Tibial nerve (tissue), 4 donors: ENCODE measurements at regions not wholly inside any gene's neighbourhood (a gene's known extent, or its start where the extent isn't known, plus 50 kb on each side); places are given as distances from the start of the nearest gene placed in this dataset.

ENCODE experiments used
- DNase-seq, 2 donors: peaks; one replicate each; pipeline ENCODE4 v3.0.0-alpha.2; 2019; ENCODE audit warnings: low spot score in 2 of 2
- H3K27ac ChIP-seq, 4 donors: fragments of 200-600 bp; sonication (generic) in 3 of 4; one replicate each; pipeline ENCODE4 v1.5.1; 2017 to 2019; ENCODE audit warnings: mild to moderate bottlenecking in 1 of 4
- H3K27me3 ChIP-seq, 2 donors: fragments of 200-600 bp; sonication (generic) in 1 of 2; one replicate each; pipeline versions ENCODE4 v1.5.1 to v1.6.0; 2017 to 2019
- H3K36me3 ChIP-seq, 3 donors: fragments of 200-600 bp; sonication (generic); one replicate each; pipeline ENCODE4 v1.5.1; 2018 to 2019
- H3K4me1 ChIP-seq, 4 donors: fragments of 200-600 bp; sonication (generic) in 3 of 4; one replicate each; pipeline ENCODE4 v1.5.1; 2017 to 2019
- H3K4me3 ChIP-seq, 4 donors: fragments of 200-600 bp; sonication (generic) in 3 of 4; one replicate each; pipeline ENCODE4 v1.5.1; 2017 to 2019; ENCODE audit warnings: mild to moderate bottlenecking in 1 of 4, moderate library complexity in 1 of 4
- H3K9me3 ChIP-seq, 4 donors: fragments of 200-600 bp; sonication (generic) in 3 of 4; one replicate each; pipeline ENCODE4 v1.5.1; 2017 to 2019
- EP300 ChIP-seq, 2 donors: sonication (generic); formaldehyde crosslinking; IDR thresholded peaks; one replicate each; pipeline ENCODE4 v1.6.1; 2017; ENCODE audit warnings: antibody characterized with exemption in 2 of 2, mild to moderate bottlenecking in 1 of 2
- POLR2A ChIP-seq, 2 donors: fragments of 450-650 bp; IDR thresholded peaks; one replicate each; pipeline ENCODE4 v1.6.1; 2017; ENCODE audit warnings: antibody characterized with exemption in 2 of 2, mild to moderate bottlenecking in 2 of 2, moderate library complexity in 2 of 2
- WGBS, 2 donors: methylation state at CpG; one replicate each; pipeline ENCODE4 v1.1.5; 2018; 5-methylcytosine and 5-hydroxymethylcytosine counted together
- TF ChIP-seq, protein P1 (sequence below), 5 experiments: fragments of 200-600 bp in 3 of 5; fragments of 450-650 bp in 2 of 5; sonication (generic) in 3 of 5; IDR thresholded peaks; one replicate each; pipeline ENCODE4 v1.5.1; 2016 to 2019; ENCODE audit warnings: antibody characterized with exemption in 5 of 5, mild to moderate bottlenecking in 3 of 5, moderate library complexity in 2 of 5

- 91 to 93% methylated on average over 1 of the region's 1 CpG for WGBS, 2 donors
- no peaks in the 10 kb centered on the region for H3K27me3 ChIP-seq
- H3K9me3 ChIP-seq = no peaks in the 10 kb centered on the region
- H3K36me3 ChIP-seq = no peaks in the 10 kb centered on the region
- no peak for DNase-seq
- no peak overlapping the region for H3K4me3 ChIP-seq
- TF ChIP-seq POLR2A (IDR thresholded peaks at IDR 0.05) (no peak), EP300 (IDR thresholded peaks at IDR 0.05) (no peak)
- TF ChIP-seq, protein P1, sequence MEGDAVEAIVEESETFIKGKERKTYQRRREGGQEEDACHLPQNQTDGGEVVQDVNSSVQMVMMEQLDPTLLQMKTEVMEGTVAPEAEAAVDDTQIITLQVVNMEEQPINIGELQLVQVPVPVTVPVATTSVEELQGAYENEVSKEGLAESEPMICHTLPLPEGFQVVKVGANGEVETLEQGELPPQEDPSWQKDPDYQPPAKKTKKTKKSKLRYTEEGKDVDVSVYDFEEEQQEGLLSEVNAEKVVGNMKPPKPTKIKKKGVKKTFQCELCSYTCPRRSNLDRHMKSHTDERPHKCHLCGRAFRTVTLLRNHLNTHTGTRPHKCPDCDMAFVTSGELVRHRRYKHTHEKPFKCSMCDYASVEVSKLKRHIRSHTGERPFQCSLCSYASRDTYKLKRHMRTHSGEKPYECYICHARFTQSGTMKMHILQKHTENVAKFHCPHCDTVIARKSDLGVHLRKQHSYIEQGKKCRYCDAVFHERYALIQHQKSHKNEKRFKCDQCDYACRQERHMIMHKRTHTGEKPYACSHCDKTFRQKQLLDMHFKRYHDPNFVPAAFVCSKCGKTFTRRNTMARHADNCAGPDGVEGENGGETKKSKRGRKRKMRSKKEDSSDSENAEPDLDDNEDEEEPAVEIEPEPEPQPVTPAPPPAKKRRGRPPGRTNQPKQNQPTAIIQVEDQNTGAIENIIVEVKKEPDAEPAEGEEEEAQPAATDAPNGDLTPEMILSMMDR (IDR thresholded peaks at IDR 0.05) = no peak
- no peak overlapping the region for H3K27ac ChIP-seq
- H3K4me1 ChIP-seq = no peaks in the 10 kb centered on the region
Observed at GRCh38 chr4:111449657-111450056, 695.6 kb upstream of the FAM241A start.

DNA sequence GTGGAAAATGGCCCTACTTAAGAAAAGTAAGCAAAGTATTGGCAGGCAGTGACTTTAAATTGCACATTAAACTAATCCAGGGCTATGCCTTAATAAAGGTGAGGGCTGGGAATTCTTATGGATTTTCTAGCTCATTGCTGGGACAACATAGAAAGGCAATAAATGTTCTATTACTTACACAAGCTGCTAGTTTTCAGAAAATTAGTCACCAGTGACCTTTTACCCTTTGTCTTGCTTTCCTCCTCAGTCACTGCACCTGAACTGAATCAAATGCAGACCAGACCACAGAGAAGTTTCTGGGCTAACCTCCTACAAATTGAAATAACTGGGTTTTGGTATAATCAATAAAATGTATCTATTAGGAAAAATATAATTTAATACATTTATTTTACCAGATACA is 694.4 kb upstream of the FAM241A start:
- no peak for DNase-seq
- H3K4me3 ChIP-seq = no peak overlapping the region
- H3K27ac ChIP-seq = no peak overlapping the region
- H3K9me3 ChIP-seq = no peaks in the 10 kb centered on the region
- H3K36me3 ChIP-seq = no peaks in the 10 kb centered on the region
- no peaks in the 10 kb centered on the region for H3K4me1 ChIP-seq
- TF ChIP-seq, protein P1 (IDR thresholded peaks at IDR 0.05) = no peak
- TF ChIP-seq POLR2A (IDR thresholded peaks at IDR 0.05) (no peak), EP300 (IDR thresholded peaks at IDR 0.05) (no peak)
- no peaks in the 10 kb centered on the region for H3K27me3 ChIP-seq

GRCh38 chr4:111453216-111453615 is 692.0 kb upstream of the FAM241A start:
- DNase-seq = no peak
- Histone ChIP-seq H3K27ac (no peak overlapping the region), H3K36me3 (no peaks in the 10 kb centered on the region), H3K27me3 (no peaks in the 10 kb centered on the region), H3K9me3 (no peaks in the 10 kb centered on the region), H3K4me3 (no peak overlapping the region), H3K4me1 (no peaks in the 10 kb centered on the region)
- TF ChIP-seq, protein P1 (IDR thresholded peaks at IDR 0.05) = no peak
- TF ChIP-seq POLR2A (IDR thresholded peaks at IDR 0.05) (no peak), EP300 (IDR thresholded peaks at IDR 0.05) (no peak)

DNA sequence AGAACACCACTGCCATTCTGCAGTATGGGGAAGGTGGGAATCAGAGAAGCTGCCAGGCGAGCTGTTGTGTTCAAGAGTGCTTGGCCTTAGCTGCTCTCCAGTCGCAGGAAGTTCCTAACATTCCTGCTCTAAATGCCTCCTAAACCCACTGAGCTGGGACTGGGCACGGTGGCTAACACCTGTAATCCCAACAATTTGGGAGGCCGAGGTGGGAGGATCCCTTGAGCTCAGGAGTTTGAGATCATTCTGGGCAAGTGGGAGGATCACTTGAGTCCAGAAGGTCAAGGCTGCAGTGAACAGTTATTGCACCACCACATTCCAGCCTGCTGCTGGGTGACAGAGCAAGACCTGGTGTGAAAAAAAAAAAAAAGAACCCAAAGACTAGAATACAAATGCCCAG is 690.3 kb upstream of the FAM241A start:
- 44 to 53% methylated on average over 4 of the region's 4 CpGs for WGBS, 2 donors
- no peak overlapping the region for H3K4me3 ChIP-seq
- H3K4me1 ChIP-seq = no peaks in the 10 kb centered on the region
- DNase-seq = no peak
- H3K36me3 ChIP-seq = no peaks in the 10 kb centered on the region
- TF ChIP-seq POLR2A (IDR thresholded peaks at IDR 0.05) (no peak), EP300 (IDR thresholded peaks at IDR 0.05) (no peak)
- TF ChIP-seq, protein P1 (IDR thresholded peaks at IDR 0.05) = no peak
- H3K27me3 ChIP-seq = no peaks in the 10 kb centered on the region
- no peak overlapping the region for H3K27ac ChIP-seq
- H3K9me3 ChIP-seq = no peaks in the 10 kb centered on the region

GRCh38 chr4:111464251-111465045 is 680.8 kb upstream of the FAM241A start:
- Histone ChIP-seq H3K27ac (no peak overlapping the region), H3K4me3 (no peak overlapping the region), H3K4me1 (no peaks in the 10 kb centered on the region), H3K9me3 (peaks cover 0 to 15% (median 0%) of the 10 kb centered on the region in 4 donors), H3K27me3 (no peaks in the 10 kb centered on the region), H3K36me3 (no peaks in the 10 kb centered on the region)
- no peak for DNase-seq
- TF ChIP-seq, protein P1 (IDR thresholded peaks at IDR 0.05) = no peak
- no peak for TF ChIP-seq POLR2A (IDR thresholded peaks at IDR 0.05)
- TF ChIP-seq EP300 (IDR thresholded peaks at IDR 0.05) = no peak
- 49 to 51% methylated on average over 8 of the region's 8 CpGs for WGBS, 2 donors
